H1 (cell line): ENCODE measurements at regions not wholly inside any gene's neighbourhood (a gene's known extent, or its start where the extent isn't known, plus 50 kb on each side); places are given as distances from the start of the nearest gene placed in this dataset.

Experiments
- CHD2 ChIP-seq: IDR thresholded peaks from 2 replicates; pipeline ENCODE4 v1.6.1; 2012; ENCODE audit warnings: low read length, improper control_type of control experiment
- RFX5 ChIP-seq: IDR thresholded peaks from 2 replicates; pipeline ENCODE4 v1.6.1; 2011; ENCODE audit warnings: low read depth, low read length, improper control_type of control experiment, borderline replicate concordance
- TF ChIP-seq, protein P1 (sequence below): fragments of 300-600 bp; sonication (generic); IDR thresholded peaks from 2 replicates; pipeline ENCODE4 v1.7.1; 2012; ENCODE audit warnings: low read length, moderate library complexity, mild to moderate bottlenecking, inconsistent platforms; ENCODE audit not compliant: insufficient replicate concordance

DNA sequence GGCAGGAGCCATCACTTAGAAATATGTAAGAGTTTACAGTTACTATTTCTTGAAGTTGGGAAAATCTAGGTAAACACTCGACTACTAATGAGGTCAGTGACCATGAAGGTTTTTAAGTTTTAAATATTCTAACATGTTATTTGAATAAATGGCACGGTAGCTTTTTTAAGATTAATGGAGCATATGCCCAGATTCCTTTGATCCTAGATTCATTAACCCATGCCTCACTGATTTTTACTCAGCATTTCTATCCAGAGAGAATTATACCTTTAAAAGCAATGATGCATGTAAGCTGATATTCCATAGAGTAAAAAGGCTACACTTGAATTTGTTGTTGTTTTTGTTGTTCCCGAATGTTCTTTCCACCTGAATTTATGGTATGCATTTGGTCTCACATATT lies 541.4 kb downstream of the DACH1 start (continued):
- TF ChIP-seq, protein P1, sequence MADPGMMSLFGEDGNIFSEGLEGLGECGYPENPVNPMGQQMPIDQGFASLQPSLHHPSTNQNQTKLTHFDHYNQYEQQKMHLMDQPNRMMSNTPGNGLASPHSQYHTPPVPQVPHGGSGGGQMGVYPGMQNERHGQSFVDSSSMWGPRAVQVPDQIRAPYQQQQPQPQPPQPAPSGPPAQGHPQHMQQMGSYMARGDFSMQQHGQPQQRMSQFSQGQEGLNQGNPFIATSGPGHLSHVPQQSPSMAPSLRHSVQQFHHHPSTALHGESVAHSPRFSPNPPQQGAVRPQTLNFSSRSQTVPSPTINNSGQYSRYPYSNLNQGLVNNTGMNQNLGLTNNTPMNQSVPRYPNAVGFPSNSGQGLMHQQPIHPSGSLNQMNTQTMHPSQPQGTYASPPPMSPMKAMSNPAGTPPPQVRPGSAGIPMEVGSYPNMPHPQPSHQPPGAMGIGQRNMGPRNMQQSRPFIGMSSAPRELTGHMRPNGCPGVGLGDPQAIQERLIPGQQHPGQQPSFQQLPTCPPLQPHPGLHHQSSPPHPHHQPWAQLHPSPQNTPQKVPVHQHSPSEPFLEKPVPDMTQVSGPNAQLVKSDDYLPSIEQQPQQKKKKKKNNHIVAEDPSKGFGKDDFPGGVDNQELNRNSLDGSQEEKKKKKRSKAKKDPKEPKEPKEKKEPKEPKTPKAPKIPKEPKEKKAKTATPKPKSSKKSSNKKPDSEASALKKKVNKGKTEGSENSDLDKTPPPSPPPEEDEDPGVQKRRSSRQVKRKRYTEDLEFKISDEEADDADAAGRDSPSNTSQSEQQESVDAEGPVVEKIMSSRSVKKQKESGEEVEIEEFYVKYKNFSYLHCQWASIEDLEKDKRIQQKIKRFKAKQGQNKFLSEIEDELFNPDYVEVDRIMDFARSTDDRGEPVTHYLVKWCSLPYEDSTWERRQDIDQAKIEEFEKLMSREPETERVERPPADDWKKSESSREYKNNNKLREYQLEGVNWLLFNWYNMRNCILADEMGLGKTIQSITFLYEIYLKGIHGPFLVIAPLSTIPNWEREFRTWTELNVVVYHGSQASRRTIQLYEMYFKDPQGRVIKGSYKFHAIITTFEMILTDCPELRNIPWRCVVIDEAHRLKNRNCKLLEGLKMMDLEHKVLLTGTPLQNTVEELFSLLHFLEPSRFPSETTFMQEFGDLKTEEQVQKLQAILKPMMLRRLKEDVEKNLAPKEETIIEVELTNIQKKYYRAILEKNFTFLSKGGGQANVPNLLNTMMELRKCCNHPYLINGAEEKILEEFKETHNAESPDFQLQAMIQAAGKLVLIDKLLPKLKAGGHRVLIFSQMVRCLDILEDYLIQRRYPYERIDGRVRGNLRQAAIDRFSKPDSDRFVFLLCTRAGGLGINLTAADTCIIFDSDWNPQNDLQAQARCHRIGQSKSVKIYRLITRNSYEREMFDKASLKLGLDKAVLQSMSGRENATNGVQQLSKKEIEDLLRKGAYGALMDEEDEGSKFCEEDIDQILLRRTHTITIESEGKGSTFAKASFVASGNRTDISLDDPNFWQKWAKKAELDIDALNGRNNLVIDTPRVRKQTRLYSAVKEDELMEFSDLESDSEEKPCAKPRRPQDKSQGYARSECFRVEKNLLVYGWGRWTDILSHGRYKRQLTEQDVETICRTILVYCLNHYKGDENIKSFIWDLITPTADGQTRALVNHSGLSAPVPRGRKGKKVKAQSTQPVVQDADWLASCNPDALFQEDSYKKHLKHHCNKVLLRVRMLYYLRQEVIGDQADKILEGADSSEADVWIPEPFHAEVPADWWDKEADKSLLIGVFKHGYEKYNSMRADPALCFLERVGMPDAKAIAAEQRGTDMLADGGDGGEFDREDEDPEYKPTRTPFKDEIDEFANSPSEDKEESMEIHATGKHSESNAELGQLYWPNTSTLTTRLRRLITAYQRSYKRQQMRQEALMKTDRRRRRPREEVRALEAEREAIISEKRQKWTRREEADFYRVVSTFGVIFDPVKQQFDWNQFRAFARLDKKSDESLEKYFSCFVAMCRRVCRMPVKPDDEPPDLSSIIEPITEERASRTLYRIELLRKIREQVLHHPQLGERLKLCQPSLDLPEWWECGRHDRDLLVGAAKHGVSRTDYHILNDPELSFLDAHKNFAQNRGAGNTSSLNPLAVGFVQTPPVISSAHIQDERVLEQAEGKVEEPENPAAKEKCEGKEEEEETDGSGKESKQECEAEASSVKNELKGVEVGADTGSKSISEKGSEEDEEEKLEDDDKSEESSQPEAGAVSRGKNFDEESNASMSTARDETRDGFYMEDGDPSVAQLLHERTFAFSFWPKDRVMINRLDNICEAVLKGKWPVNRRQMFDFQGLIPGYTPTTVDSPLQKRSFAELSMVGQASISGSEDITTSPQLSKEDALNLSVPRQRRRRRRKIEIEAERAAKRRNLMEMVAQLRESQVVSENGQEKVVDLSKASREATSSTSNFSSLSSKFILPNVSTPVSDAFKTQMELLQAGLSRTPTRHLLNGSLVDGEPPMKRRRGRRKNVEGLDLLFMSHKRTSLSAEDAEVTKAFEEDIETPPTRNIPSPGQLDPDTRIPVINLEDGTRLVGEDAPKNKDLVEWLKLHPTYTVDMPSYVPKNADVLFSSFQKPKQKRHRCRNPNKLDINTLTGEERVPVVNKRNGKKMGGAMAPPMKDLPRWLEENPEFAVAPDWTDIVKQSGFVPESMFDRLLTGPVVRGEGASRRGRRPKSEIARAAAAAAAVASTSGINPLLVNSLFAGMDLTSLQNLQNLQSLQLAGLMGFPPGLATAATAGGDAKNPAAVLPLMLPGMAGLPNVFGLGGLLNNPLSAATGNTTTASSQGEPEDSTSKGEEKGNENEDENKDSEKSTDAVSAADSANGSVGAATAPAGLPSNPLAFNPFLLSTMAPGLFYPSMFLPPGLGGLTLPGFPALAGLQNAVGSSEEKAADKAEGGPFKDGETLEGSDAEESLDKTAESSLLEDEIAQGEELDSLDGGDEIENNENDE: no peak
- TF ChIP-seq RFX5 (no peak), CHD2 (no peak)
